Hepatic stellate cell (primary cell): ENCODE measurements at regions not wholly inside any gene's neighbourhood (a gene's known extent, or its start where the extent isn't known, plus 50 kb on each side); places are given as distances from the start of the nearest gene placed in this dataset.

Experiments
- DNase-seq: peaks from one replicate; pipeline ENCODE4 v3.0.0; 2011; ENCODE audit warnings: low spot score

- no peak for DNase-seq
Observed at GRCh38 chr6:22067671-22068070, 229.2 kb downstream of the PRL start.

- DNase-seq, result no peak
Observed at GRCh38 chr6:22068561-22069305, 228.1 kb downstream of the PRL start.

GRCh38 chr6:22069306-22069800, 227.5 kb downstream of the PRL start:
- DNase-seq, result no peak

- DNase-seq, result peak; percentile 43
Observed at GRCh38 chr6:22071270-22072041, 225.4 kb downstream of the PRL start.

GRCh38 chr6:22072949-22073348, 223.9 kb downstream of the PRL start:
- no peak for DNase-seq

- no peak for DNase-seq
Observed at GRCh38 chr6:22073516-22074198, 223.2 kb downstream of the PRL start.

GRCh38 chr6:22078288-22078687, 218.5 kb downstream of the PRL start:
- no peak for DNase-seq

GRCh38 chr6:22078802-22079545, 217.9 kb downstream of the PRL start:
- DNase-seq, result no peak

GRCh38 chr6:22079783-22080182, 217.1 kb downstream of the PRL start:
- DNase-seq, result peak; percentile 14

GRCh38 chr6:22081709-22082108, 215.1 kb downstream of the PRL start:
- no peak for DNase-seq

- DNase-seq, result no peak
Observed at GRCh38 chr6:22082218-22082617, 214.6 kb downstream of the PRL start.

GRCh38 chr6:22083119-22083518, 213.7 kb downstream of the PRL start:
- DNase-seq, result no peak

GRCh38 chr6:22087960-22088706, 208.7 kb downstream of the PRL start:
- no peak for DNase-seq

- DNase-seq, result no peak
Observed at GRCh38 chr6:22091424-22091948, 205.3 kb downstream of the PRL start.

GRCh38 chr6:22095836-22096235, 201.0 kb downstream of the PRL start:
- DNase-seq, result no peak

GRCh38 chr6:22098601-22099031, 198.2 kb downstream of the PRL start:
- DNase-seq, result no peak

GRCh38 chr6:22099231-22099630, 197.6 kb downstream of the PRL start:
- no peak for DNase-seq

GRCh38 chr6:22099923-22100322, 196.9 kb downstream of the PRL start:
- DNase-seq, result no peak

GRCh38 chr6:22101163-22101562, 195.7 kb downstream of the PRL start:
- DNase-seq, result no peak

GRCh38 chr6:22102671-22103070, 194.2 kb downstream of the PRL start:
- DNase-seq, result no peak

GRCh38 chr6:22106451-22106850, 190.4 kb downstream of the PRL start:
- no peak for DNase-seq
